A549 (cell line): ENCODE measurements at regions not wholly inside any gene's neighbourhood (a gene's known extent, or its start where the extent isn't known, plus 50 kb on each side); places are given as distances from the start of the nearest gene placed in this dataset.

ENCODE experiments used
- BHLHE40 ChIP-seq: IDR thresholded peaks from 2 replicates; pipeline ENCODE4 v1.6.1; 2012; ENCODE audit warnings: low read depth, low read length, inconsistent platforms
- CHD4 ChIP-seq: fragments of 200-600 bp; sonication (generic); IDR thresholded peaks from 2 replicates; pipeline ENCODE4 v1.6.1; 2016; ENCODE audit warnings: antibody characterized with exemption, mild to moderate bottlenecking, borderline replicate concordance
- CTCF ChIP-seq: fragments of >200 bp; sonication (Bioruptor Twin); formaldehyde crosslinking; IDR thresholded peaks from 3 replicates; pipeline ENCODE4 v1.5.1; 2016
- EP300 ChIP-seq, 2 experiments: fragments of >200 bp; sonication (Bioruptor Twin); formaldehyde crosslinking; IDR thresholded peaks; 2 replicates in 1 of 2; 3 replicates in 1 of 2; pipeline ENCODE4 v1.6.1; 2016 to 2017
- JUN ChIP-seq, 2 experiments: fragments of >200 bp; sonication (Bioruptor Twin); formaldehyde crosslinking; IDR thresholded peaks; 2 replicates in 1 of 2; 3 replicates in 1 of 2; pipeline ENCODE4 v1.6.1; 2016 to 2017
- JUNB ChIP-seq: fragments of >200 bp; sonication (Bioruptor Twin); formaldehyde crosslinking; IDR thresholded peaks from 2 replicates; pipeline ENCODE4 v1.6.1; 2016
- KDM1A ChIP-seq: fragments of 200-600 bp; sonication (generic); IDR thresholded peaks from 2 replicates; pipeline ENCODE4 v1.6.1; 2016; ENCODE audit warnings: low read depth, mild to moderate bottlenecking
- PBX3 ChIP-seq: IDR thresholded peaks from 2 replicates; pipeline ENCODE4 v1.6.1; 2012
- RAD21 ChIP-seq, 2 experiments: fragments of >200 bp in 1 of 2; sonication (Bioruptor Twin) in 1 of 2; formaldehyde crosslinking in 1 of 2; IDR thresholded peaks in 1 of 2; conservative IDR thresholded peaks in 1 of 2; 2 replicates in 1 of 2; 3 replicates in 1 of 2; pipeline ENCODE4 v1.6.1; 2012 to 2018; ENCODE audit warnings: inconsistent platforms in 1 of 2
- SREBF2 ChIP-seq: fragments of 450-650 bp; IDR thresholded peaks from 2 replicates; pipeline ENCODE4 v1.6.1; 2014; ENCODE audit warnings: mild to moderate bottlenecking, moderate library complexity
- USF2 ChIP-seq: fragments of 450-650 bp; IDR thresholded peaks from 2 replicates; pipeline ENCODE4 v1.6.1; 2014; ENCODE audit warnings: antibody characterized with exemption
- ZNF302 ChIP-seq: fragments of 250-450 bp; sonication (Bioruptor Pico); IDR thresholded peaks from 2 replicates; pipeline ENCODE4 v1.9.0; 2021; ENCODE audit warnings: inconsistent platforms, mild to moderate bottlenecking, moderate library complexity

GRCh38 chr15:44861439-44861910 is 95.0 kb upstream of the TERB2 start:
- TF ChIP-seq RAD21 (conservative IDR thresholded peaks at IDR 0.05 in 1 of 2, IDR thresholded peaks at IDR 0.05 in 1 of 2) (no peak), CTCF (no peak), JUN (IDR thresholded peaks at IDR 0.05) (no peak), SREBF2 (no peak), EP300 (IDR thresholded peaks at IDR 0.05) (no peak), USF2 (no peak), CHD4 (no peak), JUNB (no peak), ZNF302 (no peak), KDM1A (no peak), BHLHE40 (no peak), PBX3 (no peak)
